ENCODE measurements at regions not wholly inside any gene's neighbourhood (a gene's known extent, or its start where the extent isn't known, plus 50 kb on each side); places are given as distances from the start of the nearest gene placed in this dataset.

DNA sequence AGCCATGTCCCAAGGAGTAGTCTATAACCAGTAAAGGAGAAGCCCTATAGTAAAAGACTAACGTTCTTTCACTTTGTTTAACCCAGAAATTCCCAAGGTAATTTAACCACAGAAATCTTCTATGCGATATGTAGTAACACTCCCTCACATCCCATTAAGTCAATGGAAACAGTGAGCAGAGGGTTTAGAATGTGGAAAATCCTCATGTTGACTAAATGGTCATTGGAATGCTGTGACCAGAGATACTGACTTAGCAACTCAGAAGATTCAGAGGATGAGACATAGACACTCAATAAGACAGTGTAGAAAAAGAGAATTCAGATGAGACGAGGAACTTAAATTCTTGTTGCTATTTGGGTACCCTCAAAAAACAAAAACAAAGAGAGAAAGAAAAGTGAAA lies 562.2 kb upstream of the NOX3 start:
- in situ Hi-C loops (cut with MboI): no loop called here
- H3K9ac ChIP-seq: no peak overlapping the region

GRCh38 chr6:156016186-156016976 lies 560.7 kb upstream of the NOX3 start:
- TF ChIP-seq EZH2phosphoT487 (IDR thresholded peaks at IDR 0.05; ENCODE audit: insufficient read depth, low read depth): no peak
- TF ChIP-seq EZH2 (IDR thresholded peaks at IDR 0.05; ENCODE audit: insufficient read depth, poor library complexity, severe bottlenecking): no peak
- H3K4me3 ChIP-seq: no peak overlapping the region
- H3K27ac ChIP-seq: no peak overlapping the region
- no peak overlapping the region for H2AFZ ChIP-seq
- no peak for DNase-seq
- H3K4me1 ChIP-seq (ENCODE audit: insufficient read depth): no peaks in the 10 kb centered on the region
- H3K9ac ChIP-seq: no peak overlapping the region
- no peaks in the 10 kb centered on the region for H3K36me3 ChIP-seq (ENCODE audit: low read depth)
- H4K20me1 ChIP-seq (ENCODE audit: insufficient read depth): no peaks in the 10 kb centered on the region
- H3K79me2 ChIP-seq (ENCODE audit: insufficient read depth): no peaks in the 10 kb centered on the region
- in situ Hi-C loops (cut with MboI): no loop called here
- H3F3A ChIP-seq (ENCODE audit: insufficient read depth): no peaks in the 10 kb centered on the region
- no peaks in the 10 kb centered on the region for H3K9me3 ChIP-seq (ENCODE audit: low read depth)
- H3K9me2 ChIP-seq (ENCODE audit: insufficient read depth): no peaks in the 10 kb centered on the region
- no peak overlapping the region for H3K4me2 ChIP-seq (ENCODE audit: unreplicated experiment)
- WGBS, 2 experiments (ENCODE audit: low coverage in 1 of 2, low lambda C conversion rate in 2 of 2, missing lambda C conversion rate in 2 of 2): 48 to 52% methylated on average over 7 of the region's 7 CpGs
- no peaks in the 10 kb centered on the region for H3K27me3 ChIP-seq (replicated peaks; ENCODE audit: insufficient read depth)

More for the DNA sequence above, 562.2 kb upstream of the NOX3 start:
- 40 to 45% methylated on average over 3 of the region's 3 CpGs for WGBS, 2 experiments (ENCODE audit: low coverage in 1 of 2, low lambda C conversion rate in 2 of 2, missing lambda C conversion rate in 2 of 2)
- no peaks in the 10 kb centered on the region for H3K27me3 ChIP-seq (replicated peaks; ENCODE audit: insufficient read depth)
- peak; percentile 15 for DNase-seq
- H4K20me1 ChIP-seq (ENCODE audit: insufficient read depth): no peaks in the 10 kb centered on the region
- TF ChIP-seq EZH2 (IDR thresholded peaks at IDR 0.05; ENCODE audit: insufficient read depth, poor library complexity, severe bottlenecking): no peak
- TF ChIP-seq EZH2phosphoT487 (IDR thresholded peaks at IDR 0.05; ENCODE audit: insufficient read depth, low read depth): no peak
- H3F3A ChIP-seq (ENCODE audit: insufficient read depth): no peaks in the 10 kb centered on the region
- no peak overlapping the region for H3K27ac ChIP-seq
- H3K9me2 ChIP-seq (ENCODE audit: insufficient read depth): no peaks in the 10 kb centered on the region
- no peaks in the 10 kb centered on the region for H3K9me3 ChIP-seq (ENCODE audit: low read depth)
- no peaks in the 10 kb centered on the region for H3K4me1 ChIP-seq (ENCODE audit: insufficient read depth)
- H3K4me3 ChIP-seq: no peak overlapping the region
- no peaks in the 10 kb centered on the region for H3K79me2 ChIP-seq (ENCODE audit: insufficient read depth)
- no peaks in the 10 kb centered on the region for H3K36me3 ChIP-seq (ENCODE audit: low read depth)
- H2AFZ ChIP-seq: no peak overlapping the region
- no peak overlapping the region for H3K4me2 ChIP-seq (ENCODE audit: unreplicated experiment)

DNA sequence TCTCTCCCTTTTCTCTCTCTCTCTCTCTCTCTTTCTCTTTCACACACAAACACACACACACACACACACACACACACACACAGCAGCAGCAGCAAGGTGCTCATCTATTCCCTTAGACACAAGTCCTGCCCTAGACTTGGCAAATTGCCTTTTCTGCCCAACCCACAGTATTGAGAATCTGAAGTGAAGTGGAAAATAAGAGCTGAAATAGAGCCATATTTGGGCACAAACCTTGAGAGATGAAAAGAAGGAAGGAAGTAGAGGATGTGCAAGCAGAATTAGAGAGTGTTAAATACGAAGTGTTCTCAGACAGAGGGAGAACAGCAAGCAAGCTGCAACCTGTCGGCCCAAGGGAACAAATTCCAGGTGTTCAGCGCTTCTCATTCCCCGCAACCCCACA lies 557.5 kb upstream of the NOX3 start:
- no peaks in the 10 kb centered on the region for H3K27me3 ChIP-seq (replicated peaks; ENCODE audit: insufficient read depth)
- H3K9ac ChIP-seq: no peak overlapping the region
- TF ChIP-seq EZH2 (IDR thresholded peaks at IDR 0.05; ENCODE audit: insufficient read depth, poor library complexity, severe bottlenecking) (no peak), EZH2phosphoT487 (IDR thresholded peaks at IDR 0.05; ENCODE audit: insufficient read depth, low read depth) (no peak)
- H3K4me3 ChIP-seq: no peak overlapping the region
- no peaks in the 10 kb centered on the region for H3F3A ChIP-seq (ENCODE audit: insufficient read depth)
- H3K4me1 ChIP-seq (ENCODE audit: insufficient read depth): no peaks in the 10 kb centered on the region
- no peaks in the 10 kb centered on the region for H4K20me1 ChIP-seq (ENCODE audit: insufficient read depth)
- H3K27ac ChIP-seq: no peak overlapping the region
- no peak overlapping the region for H3K4me2 ChIP-seq (ENCODE audit: unreplicated experiment)
- no peaks in the 10 kb centered on the region for H3K9me2 ChIP-seq (ENCODE audit: insufficient read depth)
- H3K79me2 ChIP-seq (ENCODE audit: insufficient read depth): no peaks in the 10 kb centered on the region
- DNase-seq: no peak
- no peaks in the 10 kb centered on the region for H3K36me3 ChIP-seq (ENCODE audit: low read depth)
- WGBS, 2 experiments (ENCODE audit: low coverage in 1 of 2, low lambda C conversion rate in 2 of 2, missing lambda C conversion rate in 2 of 2): 33 to 44% methylated on average over 4 of the region's 4 CpGs
- H2AFZ ChIP-seq: no peak overlapping the region
- H3K9me3 ChIP-seq (ENCODE audit: low read depth): no peaks in the 10 kb centered on the region
- in situ Hi-C loops (cut with MboI): no loop called here

GRCh38 chr6:156009656-156010055 lies 554.0 kb upstream of the NOX3 start:
- Histone ChIP-seq H3K4me1 (ENCODE audit: insufficient read depth) (no peaks in the 10 kb centered on the region), H3F3A (ENCODE audit: insufficient read depth) (no peaks in the 10 kb centered on the region), H3K27ac (no peak overlapping the region), H3K36me3 (ENCODE audit: low read depth) (no peaks in the 10 kb centered on the region), H3K27me3 (replicated peaks; ENCODE audit: insufficient read depth) (no peaks in the 10 kb centered on the region), H3K9me3 (ENCODE audit: low read depth) (no peaks in the 10 kb centered on the region), H3K79me2 (ENCODE audit: insufficient read depth) (no peaks in the 10 kb centered on the region), H3K9ac (no peak overlapping the region), H3K4me2 (ENCODE audit: unreplicated experiment) (no peak overlapping the region), H4K20me1 (ENCODE audit: insufficient read depth) (no peaks in the 10 kb centered on the region), H3K4me3 (no peak overlapping the region), H2AFZ (no peak overlapping the region), H3K9me2 (ENCODE audit: insufficient read depth) (no peaks in the 10 kb centered on the region)
- in situ Hi-C loops (cut with MboI): no loop called here
- TF ChIP-seq EZH2 (IDR thresholded peaks at IDR 0.05; ENCODE audit: insufficient read depth, poor library complexity, severe bottlenecking) (no peak), EZH2phosphoT487 (IDR thresholded peaks at IDR 0.05; ENCODE audit: insufficient read depth, low read depth) (no peak)
- WGBS, 2 experiments (ENCODE audit: low coverage in 1 of 2, low lambda C conversion rate in 2 of 2, missing lambda C conversion rate in 2 of 2): 38 to 48% methylated on average over 1 of the region's 1 CpG
- DNase-seq: no peak

Measured in GM23248 (cell line).